PC-3 (cell line): ENCODE measurements at regions not wholly inside any gene's neighbourhood (a gene's known extent, or its start where the extent isn't known, plus 50 kb on each side); places are given as distances from the start of the nearest gene placed in this dataset.
A peak's percentile ranks its signal among the peaks of the same experiment; 100 is the strongest.

Experiments used
- ATAC-seq: fragments of 200-7000 bp; cut with Tn5 transposase; 2 replicates; pipeline ENCODE4 v1.9.1; 2020; ENCODE audit warnings: mild to moderate bottlenecking, moderate library complexity
- BruUV-seq: library from RNA; stranded (reverse); fragments of 400-500 nt; replicated peaks from 2 replicates; lab custom pipeline; 2021; lab: Mats Ljungman, UMichigan
- CTCF ChIA-PET: fragments of 300-600 bp; sonication (Branson Sonifier 250); formaldehyde crosslinking; loops from one replicate; lab custom pipeline; 2022; ENCODE audit warnings: antibody characterized with exemption; lab: Charles Lee
- POLR2A ChIA-PET: fragments of 300-600 bp; sonication (Branson Sonifier 250); formaldehyde crosslinking; loops from one replicate; lab custom pipeline; 2022; ENCODE audit warnings: antibody characterized with exemption; ENCODE audit not compliant: unreplicated experiment; lab: Charles Lee
- DNase-seq: peaks from one replicate; pipeline ENCODE4 v3.0.0-alpha.2; 2015
- H2AFZ ChIP-seq: fragments of 300-600 bp; sonication (generic); 2 replicates; pipeline ENCODE4 v1.6.0; 2016; ENCODE audit warnings: antibody characterized with exemption, low read length
- H3F3A ChIP-seq: fragments of 300-600 bp; sonication (generic); one replicate; pipeline ENCODE4 v1.6.0; 2017; ENCODE audit warnings: antibody characterized with exemption, low read length, control low read depth, mild to moderate bottlenecking; ENCODE audit not compliant: unreplicated experiment
- H3K27ac ChIP-seq: fragments of 300-600 bp; sonication (generic); 2 replicates; pipeline ENCODE4 v1.5.1; 2016; ENCODE audit warnings: mild to moderate bottlenecking, low read length
- H3K27me3 ChIP-seq: fragments of 300-600 bp; sonication (generic); 2 replicates; pipeline ENCODE4 v1.6.1; 2016; ENCODE audit warnings: low read length, mixed read lengths
- H3K36me3 ChIP-seq: fragments of 300-600 bp; sonication (generic); 2 replicates; pipeline ENCODE4 v1.6.1; 2016; ENCODE audit warnings: low read depth, mixed run types, low read length, mixed read lengths
- H3K4me1 ChIP-seq: fragments of 300-600 bp; sonication (generic); 2 replicates; pipeline ENCODE4 v1.5.1; 2016; ENCODE audit warnings: low read length; ENCODE audit not compliant: insufficient read depth
- H3K4me2 ChIP-seq: fragments of 300-600 bp; sonication (generic); 2 replicates; pipeline ENCODE4 v1.6.0; 2016; ENCODE audit warnings: low read length
- H3K4me3 ChIP-seq: fragments of 300-600 bp; sonication (generic); 2 replicates; pipeline ENCODE4 v1.5.1; 2016; ENCODE audit warnings: mild to moderate bottlenecking, low read length, mixed read lengths
- H3K79me2 ChIP-seq: fragments of 300-600 bp; sonication (generic); 2 replicates; pipeline ENCODE4 v1.6.1; 2017; ENCODE audit warnings: low read length, mixed read lengths
- H3K9ac ChIP-seq: fragments of 300-600 bp; sonication (generic); 2 replicates; pipeline ENCODE4 v1.6.0; 2016; ENCODE audit warnings: mild to moderate bottlenecking, low read length
- H3K9me2 ChIP-seq: fragments of 300-600 bp; sonication (generic); replicated peaks from 2 replicates; pipeline ENCODE4 v1.6.1; 2016; ENCODE audit warnings: mixed run types, low read length, mixed read lengths
- H3K9me3 ChIP-seq: fragments of 300-600 bp; sonication (generic); 2 replicates; pipeline ENCODE4 v1.6.1; 2016; ENCODE audit warnings: low read length, mixed read lengths
- H4K20me1 ChIP-seq: fragments of 300-600 bp; sonication (generic); 2 replicates; pipeline ENCODE4 v1.6.1; 2016; ENCODE audit warnings: low read length, mixed read lengths
- EZH2 ChIP-seq: fragments of 300-600 bp; sonication (generic); IDR thresholded peaks from one replicate; pipeline ENCODE4 v1.6.1; 2017; ENCODE audit warnings: antibody characterized with exemption, mild to moderate bottlenecking, low read length; ENCODE audit not compliant: unreplicated experiment
- EZH2phosphoT487 ChIP-seq: fragments of 300-600 bp; sonication (generic); IDR thresholded peaks from 2 replicates; pipeline ENCODE4 v1.6.1; 2018; ENCODE audit warnings: mild to moderate bottlenecking, antibody characterized with exemption, low read length, borderline replicate concordance
- intact Hi-C: fragments of 100-400 bp; cut with micrococcal nuclease; formaldehyde crosslinking; loops from 2 replicates; pipeline ENCODE4 v1.9.0; 2023
- TF ChIP-seq, protein P1 (sequence below): fragments of 300-600 bp; sonication (generic); conservative IDR thresholded peaks from 2 replicates; pipeline ENCODE4 v1.5.1; 2017; ENCODE audit warnings: antibody characterized with exemption, low read depth, mild to moderate bottlenecking, low read length

GRCh38 chrX:65034292-65034667 lies 58.0 kb upstream of the ZC4H2 start:
- no peaks in the 10 kb centered on the region for H4K20me1 ChIP-seq
- H3K4me1 ChIP-seq = peaks cover 7% of the 10 kb centered on the region; the same call in 1 of the 2 replicates
- H3K36me3 ChIP-seq = no peaks in the 10 kb centered on the region
- H2AFZ ChIP-seq = peak overlapping the region; percentile 95
- intact Hi-C loops = loop anchor here (1.0 kb wide), 3 partner anchors 58 to 163 kb away; partner anchors contain the start of gene ZC4H2
- TSS peak; percentile 73 for BruUV-seq
- no peaks in the 10 kb centered on the region for H3F3A ChIP-seq
- H3K27ac ChIP-seq = no peak overlapping the region
- POLR2A ChIA-PET = interaction anchor here (0.6 kb wide), 1 partner anchor 17 kb away, joined by 4 read pairs; no protein-coding TSS in a partner anchor
- no peak for TF ChIP-seq EZH2
- TF ChIP-seq, protein P1, sequence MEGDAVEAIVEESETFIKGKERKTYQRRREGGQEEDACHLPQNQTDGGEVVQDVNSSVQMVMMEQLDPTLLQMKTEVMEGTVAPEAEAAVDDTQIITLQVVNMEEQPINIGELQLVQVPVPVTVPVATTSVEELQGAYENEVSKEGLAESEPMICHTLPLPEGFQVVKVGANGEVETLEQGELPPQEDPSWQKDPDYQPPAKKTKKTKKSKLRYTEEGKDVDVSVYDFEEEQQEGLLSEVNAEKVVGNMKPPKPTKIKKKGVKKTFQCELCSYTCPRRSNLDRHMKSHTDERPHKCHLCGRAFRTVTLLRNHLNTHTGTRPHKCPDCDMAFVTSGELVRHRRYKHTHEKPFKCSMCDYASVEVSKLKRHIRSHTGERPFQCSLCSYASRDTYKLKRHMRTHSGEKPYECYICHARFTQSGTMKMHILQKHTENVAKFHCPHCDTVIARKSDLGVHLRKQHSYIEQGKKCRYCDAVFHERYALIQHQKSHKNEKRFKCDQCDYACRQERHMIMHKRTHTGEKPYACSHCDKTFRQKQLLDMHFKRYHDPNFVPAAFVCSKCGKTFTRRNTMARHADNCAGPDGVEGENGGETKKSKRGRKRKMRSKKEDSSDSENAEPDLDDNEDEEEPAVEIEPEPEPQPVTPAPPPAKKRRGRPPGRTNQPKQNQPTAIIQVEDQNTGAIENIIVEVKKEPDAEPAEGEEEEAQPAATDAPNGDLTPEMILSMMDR = no peak
- TF ChIP-seq EZH2phosphoT487 = no peak
- CTCF ChIA-PET = interaction anchor here (0.6 kb wide), 2 partner anchors 57 to 492 kb away, joined by 3 to 4 read pairs; no protein-coding TSS in a partner anchor
- no peaks in the 10 kb centered on the region for H3K27me3 ChIP-seq
- DNase-seq (peak; percentile 20), ATAC-seq (peak; percentile 37)
- H3K9me3 ChIP-seq = no peaks in the 10 kb centered on the region
- peak overlapping the region; percentile 91 for H3K4me2 ChIP-seq
- no peaks in the 10 kb centered on the region for H3K79me2 ChIP-seq
- peak overlapping the region; percentile 71 for H3K4me3 ChIP-seq
- H3K9ac ChIP-seq = 0 out of 2 replicates have a peak overlapping the region, but pooled peaks have one; percentile 18
- H3K9me2 ChIP-seq = no peaks in the 10 kb centered on the region
